Frontal cortex (tissue), 3 donors: ENCODE measurements at regions not wholly inside any gene's neighbourhood (a gene's known extent, or its start where the extent isn't known, plus 50 kb on each side); places are given as distances from the start of the nearest gene placed in this dataset.

Experiments used
- DNase-seq, 2 donors: peaks; one replicate each; pipeline ENCODE4 v3.0.0; 2012; ENCODE audit warnings: low spot score in 2 of 2
- FAIRE-seq: peaks from 2 replicates; lab custom pipeline; 2012; peaks lifted over from hg19 to GRCh38; lab: Jason Lieb, UNC
- donor health status: control.
- donor health status: control.
- donor health status: control.

- DNase-seq, result no peak
- FAIRE-seq, result no peak
Measured at GRCh38 chr13:55661505-55661904, 1479.2 kb upstream of the PRR20A start.

GRCh38 chr13:55664178-55664577 is 1476.5 kb upstream of the PRR20A start:
- DNase-seq (no peak), FAIRE-seq (no peak)

- no peak for FAIRE-seq
Measured at GRCh38 chr13:55669051-55669450, 1471.7 kb upstream of the PRR20A start.

GRCh38 chr13:55673910-55674309 is 1466.8 kb upstream of the PRR20A start:
- no peak for DNase-seq
- no peak for FAIRE-seq

More at GRCh38 chr13:55669051-55669450, 1471.7 kb upstream of the PRR20A start:
- no peak for DNase-seq

- no peak for FAIRE-seq
- no peak for DNase-seq
Measured at GRCh38 chr13:55682776-55683175, 1457.9 kb upstream of the PRR20A start.

- DNase-seq, result no peak
Measured at GRCh38 chr13:55705526-55705925, 1435.2 kb upstream of the PRR20A start.

GRCh38 chr13:55705971-55706370 is 1434.7 kb upstream of the PRR20A start:
- no peak for DNase-seq
- FAIRE-seq, result no peak

More at GRCh38 chr13:55705526-55705925, 1435.2 kb upstream of the PRR20A start:
- FAIRE-seq, result no peak

GRCh38 chr13:55714120-55714519 is 1426.6 kb upstream of the PRR20A start:
- DNase-seq, result no peak
- peak; percentile 31 for FAIRE-seq

GRCh38 chr13:55727683-55728082 is 1413.0 kb upstream of the PRR20A start:
- DNase-seq (no peak), FAIRE-seq (no peak)

GRCh38 chr13:55728247-55728646 is 1412.5 kb upstream of the PRR20A start:
- no peak for DNase-seq
- no peak for FAIRE-seq

- no peak for DNase-seq
- peak; percentile 50 for FAIRE-seq
Measured at GRCh38 chr13:55745828-55746227, 1394.9 kb upstream of the PRR20A start.

GRCh38 chr13:55761986-55762385 is 1378.7 kb upstream of the PRR20A start:
- FAIRE-seq (no peak), DNase-seq (no peak)

- FAIRE-seq (no peak), DNase-seq (no peak)
Measured at GRCh38 chr13:55777612-55778011, 1363.1 kb upstream of the PRR20A start.

- FAIRE-seq (no peak), DNase-seq (no peak)
Measured at GRCh38 chr13:55783841-55784240, 1356.9 kb upstream of the PRR20A start.

GRCh38 chr13:55788548-55788947 is 1352.2 kb upstream of the PRR20A start:
- no peak for DNase-seq
- peak; percentile 76 for FAIRE-seq

- FAIRE-seq (no peak), DNase-seq (no peak)
Measured at GRCh38 chr13:55792544-55793193, 1348.0 kb upstream of the PRR20A start.

GRCh38 chr13:55815458-55816033 is 1325.2 kb upstream of the PRR20A start:
- no peak for DNase-seq
- no peak for FAIRE-seq

- DNase-seq (no peak), FAIRE-seq (no peak)
Measured at GRCh38 chr13:55816976-55817601, 1323.6 kb upstream of the PRR20A start.

GRCh38 chr13:55820817-55821216 is 1319.9 kb upstream of the PRR20A start:
- FAIRE-seq (no peak), DNase-seq (no peak)

GRCh38 chr13:55869648-55870047 is 1271.1 kb upstream of the PRR20A start:
- DNase-seq (no peak), FAIRE-seq (no peak)

- DNase-seq (no peak), FAIRE-seq (no peak)
Measured at GRCh38 chr13:55887561-55887960, 1253.2 kb upstream of the PRR20A start.
